ENCODE measurements at regions not wholly inside any gene's neighbourhood (a gene's known extent, or its start where the extent isn't known, plus 50 kb on each side); places are given as distances from the start of the nearest gene placed in this dataset.

DNA sequence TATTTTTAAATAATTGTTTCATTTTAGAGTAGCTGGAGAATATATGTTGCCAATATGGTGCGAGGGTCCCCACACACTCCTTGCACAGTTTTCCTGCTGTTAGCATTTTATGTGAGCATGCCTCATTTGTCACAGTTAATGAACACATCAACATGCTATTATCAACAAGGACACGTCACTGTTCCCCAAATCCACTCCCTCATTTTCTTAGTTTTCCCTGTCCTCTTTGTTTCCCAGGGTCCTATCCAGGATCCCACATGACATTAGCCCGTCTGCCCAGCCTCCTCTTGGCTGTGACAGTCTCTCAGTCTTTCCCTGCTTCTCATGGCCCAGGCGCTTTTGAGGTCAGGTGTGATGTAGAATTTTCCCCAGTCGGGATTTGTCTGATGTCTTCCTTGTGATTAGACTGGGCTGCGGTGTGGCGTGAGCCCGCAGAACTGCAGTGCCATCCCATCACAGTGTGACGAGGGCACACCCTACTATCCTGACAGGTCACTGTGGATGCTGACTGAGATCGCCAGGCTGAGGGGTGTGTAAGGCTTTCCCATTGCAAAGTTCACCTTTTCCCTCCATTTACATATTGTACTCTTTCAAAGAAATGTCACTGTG is 450.6 kb upstream of the B3GAT1 start:
- DNase-seq (ENCODE audit: low read depth): no peak
- TF ChIP-seq, protein P1, sequence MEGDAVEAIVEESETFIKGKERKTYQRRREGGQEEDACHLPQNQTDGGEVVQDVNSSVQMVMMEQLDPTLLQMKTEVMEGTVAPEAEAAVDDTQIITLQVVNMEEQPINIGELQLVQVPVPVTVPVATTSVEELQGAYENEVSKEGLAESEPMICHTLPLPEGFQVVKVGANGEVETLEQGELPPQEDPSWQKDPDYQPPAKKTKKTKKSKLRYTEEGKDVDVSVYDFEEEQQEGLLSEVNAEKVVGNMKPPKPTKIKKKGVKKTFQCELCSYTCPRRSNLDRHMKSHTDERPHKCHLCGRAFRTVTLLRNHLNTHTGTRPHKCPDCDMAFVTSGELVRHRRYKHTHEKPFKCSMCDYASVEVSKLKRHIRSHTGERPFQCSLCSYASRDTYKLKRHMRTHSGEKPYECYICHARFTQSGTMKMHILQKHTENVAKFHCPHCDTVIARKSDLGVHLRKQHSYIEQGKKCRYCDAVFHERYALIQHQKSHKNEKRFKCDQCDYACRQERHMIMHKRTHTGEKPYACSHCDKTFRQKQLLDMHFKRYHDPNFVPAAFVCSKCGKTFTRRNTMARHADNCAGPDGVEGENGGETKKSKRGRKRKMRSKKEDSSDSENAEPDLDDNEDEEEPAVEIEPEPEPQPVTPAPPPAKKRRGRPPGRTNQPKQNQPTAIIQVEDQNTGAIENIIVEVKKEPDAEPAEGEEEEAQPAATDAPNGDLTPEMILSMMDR (IDR thresholded peaks at IDR 0.05; ENCODE audit: low read length, missing control alignments): no peak
- H3K4me3 ChIP-seq (replicated peaks; ENCODE audit: low read depth, low read length): no peak overlapping the region

DNA sequence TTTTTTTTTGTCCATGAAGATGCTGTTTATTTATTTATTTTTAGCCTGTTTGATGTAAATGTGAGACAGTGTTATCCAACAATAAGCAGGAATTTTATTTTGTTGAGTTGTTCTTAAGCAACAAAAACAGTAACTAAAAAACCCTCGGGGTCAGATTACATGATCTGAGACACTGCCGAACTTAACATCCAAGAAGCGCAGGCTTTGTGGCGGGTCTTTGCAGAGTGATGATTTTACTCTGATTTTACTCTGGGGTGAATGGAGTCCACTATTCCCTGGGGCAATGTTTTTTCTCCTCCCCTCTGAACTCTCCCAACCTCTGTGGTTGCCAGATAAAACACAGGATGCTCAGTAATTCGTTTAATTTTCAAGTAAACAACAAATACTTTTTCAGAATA is 450.1 kb upstream of the B3GAT1 start:
- no peak for DNase-seq (ENCODE audit: low read depth)
- TF ChIP-seq, protein P1 (IDR thresholded peaks at IDR 0.05; ENCODE audit: low read length, missing control alignments): no peak
- no peak overlapping the region for H3K4me3 ChIP-seq (replicated peaks; ENCODE audit: low read depth, low read length)

DNA sequence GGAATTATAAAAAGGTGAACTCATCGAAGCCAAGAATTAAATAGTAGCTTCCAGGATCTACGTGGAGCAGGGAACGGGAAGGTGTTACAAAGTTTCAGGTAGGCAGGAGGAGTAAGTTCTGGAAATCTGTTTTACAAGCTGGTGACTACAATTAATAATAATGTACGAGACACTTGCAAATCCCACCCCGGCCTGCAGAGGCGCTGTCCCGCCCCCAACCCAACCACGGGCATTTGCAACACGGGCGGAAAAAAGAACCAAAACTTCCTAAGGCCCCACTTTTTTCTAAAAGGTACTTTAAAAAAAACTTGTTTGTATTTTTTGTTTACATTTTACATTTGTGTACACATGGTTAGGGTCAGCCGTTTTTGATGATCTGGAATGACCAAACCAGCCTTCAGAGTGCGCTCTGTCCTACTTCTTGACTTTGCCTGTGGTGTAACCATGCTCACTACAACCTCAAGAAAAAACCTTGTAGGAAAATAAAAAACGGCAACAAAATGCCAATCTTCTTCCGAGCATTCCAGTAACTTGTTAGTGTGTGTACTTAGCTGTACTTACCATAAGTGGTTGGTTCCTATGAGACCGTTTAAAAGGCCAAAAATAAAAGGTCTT is 449.6 kb upstream of the B3GAT1 start:
- DNase-seq (ENCODE audit: low read depth): no peak
- no peak overlapping the region for H3K4me3 ChIP-seq (replicated peaks; ENCODE audit: low read depth, low read length)
- TF ChIP-seq, protein P1 (IDR thresholded peaks at IDR 0.05; ENCODE audit: low read length, missing control alignments): no peak

DNA sequence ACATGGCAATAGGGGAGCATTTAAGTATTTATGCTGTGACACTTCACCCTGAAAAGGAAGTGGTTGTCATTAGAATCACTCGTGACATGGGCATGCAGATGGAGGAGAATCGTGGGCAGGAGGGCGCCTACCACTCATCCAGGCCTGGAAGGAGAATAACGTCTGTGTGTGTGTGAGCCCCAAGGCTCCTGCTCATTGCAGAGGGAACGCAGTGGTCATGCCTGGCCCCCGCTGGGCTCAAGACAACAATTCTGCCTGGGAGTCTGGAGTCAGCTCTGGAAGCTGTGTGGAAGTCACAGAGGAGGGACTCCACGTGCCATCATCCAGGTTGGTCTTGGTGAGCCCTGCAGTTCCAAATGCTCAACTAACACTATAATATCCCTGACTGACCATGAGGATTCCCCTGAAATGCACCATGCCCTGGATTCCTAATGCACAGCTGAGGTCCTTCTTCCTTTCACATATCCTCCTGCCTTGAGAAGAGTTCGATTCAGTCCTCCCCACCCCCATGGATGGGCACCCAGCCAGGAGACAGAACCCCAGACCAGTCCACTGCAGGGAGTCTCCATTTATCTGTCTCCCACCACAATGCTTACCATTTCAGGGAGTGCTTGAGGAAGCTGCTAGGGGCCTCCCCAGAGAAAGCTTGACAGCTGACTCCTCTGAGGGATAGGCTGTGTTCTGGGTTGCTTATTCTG is 446.9 kb upstream of the B3GAT1 start:
- no peak for DNase-seq (ENCODE audit: low read depth)
- no peak overlapping the region for H3K4me3 ChIP-seq (replicated peaks; ENCODE audit: low read depth, low read length)
- TF ChIP-seq, protein P1 (IDR thresholded peaks at IDR 0.05; ENCODE audit: low read length, missing control alignments): no peak

DNA sequence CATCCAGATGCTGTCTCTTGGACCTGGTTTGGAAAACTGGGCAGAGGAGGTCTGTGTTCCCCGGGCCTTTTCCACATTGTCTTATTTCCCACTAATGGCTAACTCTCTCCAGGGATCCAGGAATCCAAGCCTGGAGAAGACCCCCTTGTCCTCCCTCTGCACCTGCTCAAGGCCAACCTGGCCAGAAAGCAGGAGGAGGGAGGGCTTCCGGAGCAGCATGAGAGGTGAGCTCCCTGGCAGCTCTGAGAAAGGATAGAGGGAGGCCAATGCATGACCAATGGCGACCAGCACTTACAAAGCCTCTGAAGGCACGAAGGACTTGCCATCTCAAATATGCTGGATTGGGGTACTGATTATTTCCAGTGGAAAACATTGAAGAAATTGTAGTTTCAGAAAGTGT is 445.0 kb upstream of the B3GAT1 start:
- no peak for DNase-seq (ENCODE audit: low read depth)
- H3K4me3 ChIP-seq (replicated peaks; ENCODE audit: low read depth, low read length): no peak overlapping the region
- TF ChIP-seq, protein P1 (IDR thresholded peaks at IDR 0.05; ENCODE audit: low read length, missing control alignments): no peak

DNA sequence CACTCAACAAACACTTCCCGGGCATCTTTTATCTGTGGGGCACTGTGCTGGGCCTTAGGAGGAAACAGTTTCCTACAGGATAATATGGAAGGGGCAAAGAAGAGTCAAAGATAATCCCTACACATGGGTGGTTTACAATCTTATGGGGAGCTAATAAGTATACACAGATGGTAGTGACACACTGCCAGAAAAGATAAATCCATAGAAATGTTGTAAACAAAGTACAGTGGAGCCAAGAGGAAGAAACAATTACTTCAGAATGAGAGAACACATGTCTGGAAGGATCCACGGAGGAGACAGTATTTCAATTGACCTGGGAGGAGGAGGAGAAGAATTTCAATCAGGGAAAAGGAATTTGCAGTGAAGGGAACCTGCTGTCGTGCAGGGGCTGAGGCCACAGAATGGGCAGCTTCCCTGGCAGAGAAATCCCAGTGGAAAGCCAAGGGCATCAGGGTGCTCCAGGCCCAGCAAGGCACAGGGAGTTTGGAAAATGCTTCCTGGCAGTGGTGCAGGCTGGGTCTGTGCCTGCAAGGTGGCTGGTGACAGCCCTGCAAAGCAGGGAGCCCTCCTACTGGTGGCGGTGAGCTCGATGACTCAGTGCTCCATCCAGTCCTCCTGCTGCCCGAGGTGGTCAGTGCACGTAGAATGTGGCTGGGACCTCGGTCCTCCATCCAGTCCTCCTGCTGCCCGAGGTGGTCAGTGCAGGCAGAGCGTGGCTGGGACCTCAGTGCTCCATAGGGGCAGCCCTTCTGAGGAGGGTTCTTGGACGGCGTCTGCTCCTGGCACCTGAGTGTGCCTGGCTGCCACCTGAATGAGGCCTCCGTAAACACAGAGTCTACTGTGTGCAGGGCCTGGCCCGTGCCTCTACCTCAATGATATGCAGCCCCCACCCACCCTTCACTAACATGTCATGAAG is 444.3 kb upstream of the B3GAT1 start:
- H3K4me3 ChIP-seq (replicated peaks; ENCODE audit: low read depth, low read length): no peak overlapping the region
- TF ChIP-seq, protein P1 (IDR thresholded peaks at IDR 0.05; ENCODE audit: low read length, missing control alignments): no peak
- DNase-seq (ENCODE audit: low read depth): no peak

All from fibroblast of pulmonary artery (primary cell).